GM23338 (cell line): ENCODE measurements at regions not wholly inside any gene's neighbourhood (a gene's known extent, or its start where the extent isn't known, plus 50 kb on each side); places are given as distances from the start of the nearest gene placed in this dataset.

Experiments used
- ATAC-seq: fragments of 200-7000 bp; cut with Tn5 transposase; 3 replicates; pipeline ENCODE4 v1.9.1; 2020
- DNase-seq: peaks from one replicate; pipeline ENCODE4 v3.0.0-alpha.2; 2015; ENCODE audit warnings: low spot score
- H2AFZ ChIP-seq: fragments of 200-600 bp; sonication (generic); 2 replicates; pipeline ENCODE4 v1.8.0; 2016; ENCODE audit warnings: antibody characterized with exemption, mild to moderate bottlenecking, moderate library complexity
- H3F3A ChIP-seq: fragments of 200-600 bp; sonication (generic); replicated peaks from 2 replicates; pipeline ENCODE4 v1.8.0; 2017; ENCODE audit warnings: antibody characterized with exemption, mixed run types, low read depth
- H3K27ac ChIP-seq: fragments of 200-600 bp; sonication (generic); 2 replicates; pipeline ENCODE4 v1.6.1; 2016; ENCODE audit warnings: low read depth
- H3K27me3 ChIP-seq: fragments of 200-600 bp; sonication (generic); 2 replicates; pipeline ENCODE4 v1.8.0; 2016; ENCODE audit warnings: mild to moderate bottlenecking, mixed run types, moderate library complexity; ENCODE audit not compliant: insufficient read depth
- H3K36me3 ChIP-seq: fragments of 200-600 bp; sonication (generic); 2 replicates; pipeline ENCODE4 v1.8.0; 2016; ENCODE audit warnings: mild to moderate bottlenecking; ENCODE audit not compliant: insufficient read depth
- H3K4me1 ChIP-seq: fragments of 200-600 bp; sonication (generic); 2 replicates; pipeline ENCODE4 v1.8.0; 2016; ENCODE audit warnings: mild to moderate bottlenecking, moderate library complexity; ENCODE audit not compliant: insufficient read depth
- H3K4me2 ChIP-seq: fragments of 200-600 bp; sonication (generic); 2 replicates; pipeline ENCODE4 v1.7.1; 2017; ENCODE audit warnings: mixed run types
- H3K4me3 ChIP-seq: fragments of 200-600 bp; sonication (generic); 2 replicates; pipeline ENCODE4 v1.6.1; 2016; ENCODE audit warnings: mixed run types
- H3K79me2 ChIP-seq: fragments of 200-600 bp; sonication (generic); replicated peaks from 2 replicates; pipeline ENCODE4 v1.8.0; 2017; ENCODE audit warnings: mild to moderate bottlenecking; ENCODE audit not compliant: insufficient read depth
- H3K9me2 ChIP-seq: fragments of 200-600 bp; sonication (generic); 2 replicates; pipeline ENCODE4 v1.8.0; 2017; ENCODE audit not compliant: insufficient read depth
- H4K20me1 ChIP-seq: fragments of 200-600 bp; sonication (generic); replicated peaks from 2 replicates; pipeline ENCODE4 v1.8.0; 2017; ENCODE audit warnings: mild to moderate bottlenecking; ENCODE audit not compliant: insufficient read depth
- H3K27ac Mint-ChIP-seq: 2 replicates; pipeline ENCODE4 v1.8.0; 2020; ENCODE audit warnings: inconsistent platforms, mild to moderate bottlenecking, moderate library complexity, mixed read lengths
- H3K27me3 Mint-ChIP-seq: 3 replicates; pipeline ENCODE4 v1.8.0; 2022; ENCODE audit warnings: low read depth, mild to moderate bottlenecking, moderate library complexity, mixed read lengths, inconsistent platforms; ENCODE audit not compliant: insufficient read depth, poor library complexity
- H3K36me3 Mint-ChIP-seq: 3 replicates; pipeline ENCODE4 v1.8.0; 2021; ENCODE audit warnings: low read depth, mild to moderate bottlenecking, inconsistent platforms, moderate library complexity, mixed read lengths
- H3K4me1 Mint-ChIP-seq: 3 replicates; pipeline ENCODE4 v1.8.0; 2020; ENCODE audit warnings: mild to moderate bottlenecking, inconsistent platforms, mixed read lengths
- H3K4me3 Mint-ChIP-seq: 3 replicates; pipeline ENCODE4 v1.8.0; 2021; ENCODE audit warnings: moderate library complexity, mild to moderate bottlenecking, inconsistent platforms, mixed read lengths
- H3K9me3 Mint-ChIP-seq: 3 replicates; pipeline ENCODE4 v1.8.0; 2020; ENCODE audit warnings: moderate library complexity, mild to moderate bottlenecking, inconsistent platforms, mixed read lengths
- CREB1 ChIP-seq: fragments of 250-450 bp; sonication (Bioruptor Pico); IDR thresholded peaks from 2 replicates; pipeline ENCODE4 v1.5.0; 2020; ENCODE audit warnings: low read depth, mild to moderate bottlenecking, moderate library complexity
- EZH2phosphoT487 ChIP-seq: fragments of 200-600 bp; sonication (generic); IDR thresholded peaks from one replicate; pipeline ENCODE4 v1.8.1; 2018; ENCODE audit warnings: antibody characterized with exemption; ENCODE audit not compliant: unreplicated experiment
- JUNB ChIP-seq: IDR thresholded peaks from one replicate; pipeline ENCODE4 v1.6.1; 2016; ENCODE audit warnings: antibody characterized with exemption; ENCODE audit not compliant: unreplicated experiment
- NANOG ChIP-seq: IDR thresholded peaks from 2 replicates; pipeline ENCODE4 v1.6.1; 2016; ENCODE audit warnings: antibody characterized with exemption, borderline replicate concordance
- POLR2AphosphoS5 ChIP-seq: IDR thresholded peaks from 2 replicates; pipeline ENCODE4 v1.6.1; 2016; ENCODE audit warnings: antibody characterized with exemption, low read depth
- STAT1 ChIP-seq: IDR thresholded peaks from one replicate; pipeline ENCODE4 v1.6.1; 2016; ENCODE audit warnings: antibody characterized with exemption; ENCODE audit not compliant: unreplicated experiment
- ZNF114 ChIP-seq: fragments of 250-450 bp; sonication (Bioruptor Pico); IDR thresholded peaks from 2 replicates; pipeline ENCODE4 v1.5.0; 2020; ENCODE audit warnings: mild to moderate bottlenecking, moderate library complexity
- TF ChIP-seq, protein P1 (sequence below): IDR thresholded peaks from one replicate; pipeline ENCODE4 v1.6.1; 2018; ENCODE audit warnings: antibody characterized with exemption; ENCODE audit not compliant: unreplicated experiment
- TF ChIP-seq, protein P2 (sequence below): fragments of 250-450 bp; sonication (Bioruptor Pico); IDR thresholded peaks from 2 replicates; pipeline ENCODE4 v1.5.0; 2020; ENCODE audit warnings: mild to moderate bottlenecking, moderate library complexity
- TF ChIP-seq, protein P3 (sequence below), 2 experiments: fragments of 200-600 bp in 1 of 2; sonication (generic) in 1 of 2; conservative IDR thresholded peaks; 2 replicates each; pipeline versions ENCODE4 v1.5.1 to v1.6.1; 2016 to 2017; ENCODE audit warnings: antibody characterized with exemption in 2 of 2, low read depth in 2 of 2, mild to moderate bottlenecking in 2 of 2, moderate library complexity in 1 of 2
- TF ChIP-seq, protein P4 (sequence below): IDR thresholded peaks from 2 replicates; pipeline ENCODE4 v1.6.1; 2016; ENCODE audit warnings: antibody characterized with exemption

DNA sequence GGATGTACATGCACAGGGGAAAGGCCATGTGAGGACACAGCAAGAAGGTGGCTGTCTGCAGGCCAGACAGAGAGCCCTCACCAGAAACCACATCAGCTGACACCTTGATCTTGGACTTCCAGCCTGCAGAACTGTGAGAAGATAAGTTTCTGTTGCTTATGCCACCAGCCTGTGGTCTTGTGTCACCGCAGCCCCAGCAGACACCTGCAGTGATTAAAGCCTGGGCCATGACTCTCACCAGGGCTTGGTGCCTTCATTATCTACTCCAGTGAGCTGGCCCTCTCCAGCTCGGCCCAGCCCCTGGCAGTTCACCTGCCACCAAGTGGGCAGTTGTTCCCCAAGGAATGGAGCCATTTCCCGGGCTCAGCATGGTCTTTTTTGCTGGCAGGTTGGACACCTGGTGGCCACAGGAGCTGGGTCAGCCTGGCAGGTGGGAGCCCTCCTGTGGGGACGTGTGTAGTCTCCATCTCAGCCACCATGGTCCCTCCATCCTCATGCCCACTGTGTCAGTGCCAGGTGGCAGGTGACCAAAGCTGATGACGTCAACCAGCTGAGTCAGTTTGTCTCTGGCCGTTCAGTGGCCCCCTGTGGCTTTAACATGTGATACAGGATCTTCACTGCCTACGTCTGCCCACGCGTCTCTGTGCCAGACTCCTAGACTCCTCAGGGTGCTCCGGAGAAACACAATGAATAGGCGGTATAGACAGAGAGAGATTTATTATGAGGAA lies 99.9 kb upstream of the PPP1R26 start (continued):
- TF ChIP-seq JUNB (no peak), POLR2AphosphoS5 (no peak), EZH2phosphoT487 (no peak), STAT1 (no peak), ZNF114 (CRISPR knock-in tag) (no peak)

DNA sequence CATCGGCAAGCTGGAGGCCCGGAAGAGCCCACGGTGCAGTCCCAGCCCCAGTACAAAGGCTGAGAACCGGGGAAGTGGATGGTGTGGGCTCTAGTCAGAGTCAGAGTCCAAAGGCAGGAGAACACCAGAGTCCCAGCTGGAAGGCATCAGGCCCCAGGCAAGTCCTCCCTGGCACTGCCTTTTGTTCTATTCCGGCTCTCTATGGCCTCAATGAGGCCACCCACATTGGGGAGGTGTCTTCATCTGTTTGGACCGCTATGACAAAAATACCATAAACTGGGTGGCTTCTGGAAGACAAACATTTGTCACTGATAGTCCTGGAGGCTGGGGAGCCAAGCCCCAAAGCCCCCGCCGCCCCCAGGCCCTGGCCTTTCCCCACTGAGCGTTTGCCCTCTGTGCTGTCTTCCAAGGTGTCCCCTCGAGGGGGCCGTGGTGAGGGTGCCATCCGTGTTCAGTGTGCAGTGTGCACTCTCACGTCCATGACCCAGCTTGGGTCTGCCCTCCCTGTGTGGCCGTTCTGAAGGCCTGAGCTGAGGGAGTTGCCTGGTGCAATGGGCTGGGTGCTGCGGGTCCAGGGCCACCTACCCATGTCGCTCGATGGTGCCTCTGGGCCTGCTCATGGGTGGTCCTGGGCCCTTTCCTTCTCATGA lies 99.1 kb upstream of the PPP1R26 start:
- ATAC-seq (no peak), DNase-seq (no peak)
- Mint-ChIP-seq H3K36me3 (no peaks in the 10 kb centered on the region; the same call in 2 of the 3 replicates), H3K4me1 (no peaks in the 10 kb centered on the region), H3K4me3 (no peak overlapping the region), H3K9me3 (peaks cover 3% of the 10 kb centered on the region; the same call in 1 of the 3 replicates), H3K27ac (no peak overlapping the region), H3K27me3 (peaks cover 8% of the 10 kb centered on the region)
- Histone ChIP-seq H3K27ac (no peak overlapping the region), H3K4me2 (no peak overlapping the region), H3K36me3 (no peaks in the 10 kb centered on the region), H3K9me2 (no peaks in the 10 kb centered on the region), H3K4me1 (no peaks in the 10 kb centered on the region), H4K20me1 (no peaks in the 10 kb centered on the region), H3K27me3 (no peaks in the 10 kb centered on the region), H3K79me2 (no peaks in the 10 kb centered on the region), H2AFZ (no peak overlapping the region), H3F3A (no peaks in the 10 kb centered on the region), H3K4me3 (no peak overlapping the region)
- no peak for TF ChIP-seq POLR2AphosphoS5
- no peak for TF ChIP-seq NANOG
- TF ChIP-seq, protein P1, sequence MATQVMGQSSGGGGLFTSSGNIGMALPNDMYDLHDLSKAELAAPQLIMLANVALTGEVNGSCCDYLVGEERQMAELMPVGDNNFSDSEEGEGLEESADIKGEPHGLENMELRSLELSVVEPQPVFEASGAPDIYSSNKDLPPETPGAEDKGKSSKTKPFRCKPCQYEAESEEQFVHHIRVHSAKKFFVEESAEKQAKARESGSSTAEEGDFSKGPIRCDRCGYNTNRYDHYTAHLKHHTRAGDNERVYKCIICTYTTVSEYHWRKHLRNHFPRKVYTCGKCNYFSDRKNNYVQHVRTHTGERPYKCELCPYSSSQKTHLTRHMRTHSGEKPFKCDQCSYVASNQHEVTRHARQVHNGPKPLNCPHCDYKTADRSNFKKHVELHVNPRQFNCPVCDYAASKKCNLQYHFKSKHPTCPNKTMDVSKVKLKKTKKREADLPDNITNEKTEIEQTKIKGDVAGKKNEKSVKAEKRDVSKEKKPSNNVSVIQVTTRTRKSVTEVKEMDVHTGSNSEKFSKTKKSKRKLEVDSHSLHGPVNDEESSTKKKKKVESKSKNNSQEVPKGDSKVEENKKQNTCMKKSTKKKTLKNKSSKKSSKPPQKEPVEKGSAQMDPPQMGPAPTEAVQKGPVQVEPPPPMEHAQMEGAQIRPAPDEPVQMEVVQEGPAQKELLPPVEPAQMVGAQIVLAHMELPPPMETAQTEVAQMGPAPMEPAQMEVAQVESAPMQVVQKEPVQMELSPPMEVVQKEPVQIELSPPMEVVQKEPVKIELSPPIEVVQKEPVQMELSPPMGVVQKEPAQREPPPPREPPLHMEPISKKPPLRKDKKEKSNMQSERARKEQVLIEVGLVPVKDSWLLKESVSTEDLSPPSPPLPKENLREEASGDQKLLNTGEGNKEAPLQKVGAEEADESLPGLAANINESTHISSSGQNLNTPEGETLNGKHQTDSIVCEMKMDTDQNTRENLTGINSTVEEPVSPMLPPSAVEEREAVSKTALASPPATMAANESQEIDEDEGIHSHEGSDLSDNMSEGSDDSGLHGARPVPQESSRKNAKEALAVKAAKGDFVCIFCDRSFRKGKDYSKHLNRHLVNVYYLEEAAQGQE: no peak
- TF ChIP-seq STAT1: no peak
- TF ChIP-seq, protein P2, sequence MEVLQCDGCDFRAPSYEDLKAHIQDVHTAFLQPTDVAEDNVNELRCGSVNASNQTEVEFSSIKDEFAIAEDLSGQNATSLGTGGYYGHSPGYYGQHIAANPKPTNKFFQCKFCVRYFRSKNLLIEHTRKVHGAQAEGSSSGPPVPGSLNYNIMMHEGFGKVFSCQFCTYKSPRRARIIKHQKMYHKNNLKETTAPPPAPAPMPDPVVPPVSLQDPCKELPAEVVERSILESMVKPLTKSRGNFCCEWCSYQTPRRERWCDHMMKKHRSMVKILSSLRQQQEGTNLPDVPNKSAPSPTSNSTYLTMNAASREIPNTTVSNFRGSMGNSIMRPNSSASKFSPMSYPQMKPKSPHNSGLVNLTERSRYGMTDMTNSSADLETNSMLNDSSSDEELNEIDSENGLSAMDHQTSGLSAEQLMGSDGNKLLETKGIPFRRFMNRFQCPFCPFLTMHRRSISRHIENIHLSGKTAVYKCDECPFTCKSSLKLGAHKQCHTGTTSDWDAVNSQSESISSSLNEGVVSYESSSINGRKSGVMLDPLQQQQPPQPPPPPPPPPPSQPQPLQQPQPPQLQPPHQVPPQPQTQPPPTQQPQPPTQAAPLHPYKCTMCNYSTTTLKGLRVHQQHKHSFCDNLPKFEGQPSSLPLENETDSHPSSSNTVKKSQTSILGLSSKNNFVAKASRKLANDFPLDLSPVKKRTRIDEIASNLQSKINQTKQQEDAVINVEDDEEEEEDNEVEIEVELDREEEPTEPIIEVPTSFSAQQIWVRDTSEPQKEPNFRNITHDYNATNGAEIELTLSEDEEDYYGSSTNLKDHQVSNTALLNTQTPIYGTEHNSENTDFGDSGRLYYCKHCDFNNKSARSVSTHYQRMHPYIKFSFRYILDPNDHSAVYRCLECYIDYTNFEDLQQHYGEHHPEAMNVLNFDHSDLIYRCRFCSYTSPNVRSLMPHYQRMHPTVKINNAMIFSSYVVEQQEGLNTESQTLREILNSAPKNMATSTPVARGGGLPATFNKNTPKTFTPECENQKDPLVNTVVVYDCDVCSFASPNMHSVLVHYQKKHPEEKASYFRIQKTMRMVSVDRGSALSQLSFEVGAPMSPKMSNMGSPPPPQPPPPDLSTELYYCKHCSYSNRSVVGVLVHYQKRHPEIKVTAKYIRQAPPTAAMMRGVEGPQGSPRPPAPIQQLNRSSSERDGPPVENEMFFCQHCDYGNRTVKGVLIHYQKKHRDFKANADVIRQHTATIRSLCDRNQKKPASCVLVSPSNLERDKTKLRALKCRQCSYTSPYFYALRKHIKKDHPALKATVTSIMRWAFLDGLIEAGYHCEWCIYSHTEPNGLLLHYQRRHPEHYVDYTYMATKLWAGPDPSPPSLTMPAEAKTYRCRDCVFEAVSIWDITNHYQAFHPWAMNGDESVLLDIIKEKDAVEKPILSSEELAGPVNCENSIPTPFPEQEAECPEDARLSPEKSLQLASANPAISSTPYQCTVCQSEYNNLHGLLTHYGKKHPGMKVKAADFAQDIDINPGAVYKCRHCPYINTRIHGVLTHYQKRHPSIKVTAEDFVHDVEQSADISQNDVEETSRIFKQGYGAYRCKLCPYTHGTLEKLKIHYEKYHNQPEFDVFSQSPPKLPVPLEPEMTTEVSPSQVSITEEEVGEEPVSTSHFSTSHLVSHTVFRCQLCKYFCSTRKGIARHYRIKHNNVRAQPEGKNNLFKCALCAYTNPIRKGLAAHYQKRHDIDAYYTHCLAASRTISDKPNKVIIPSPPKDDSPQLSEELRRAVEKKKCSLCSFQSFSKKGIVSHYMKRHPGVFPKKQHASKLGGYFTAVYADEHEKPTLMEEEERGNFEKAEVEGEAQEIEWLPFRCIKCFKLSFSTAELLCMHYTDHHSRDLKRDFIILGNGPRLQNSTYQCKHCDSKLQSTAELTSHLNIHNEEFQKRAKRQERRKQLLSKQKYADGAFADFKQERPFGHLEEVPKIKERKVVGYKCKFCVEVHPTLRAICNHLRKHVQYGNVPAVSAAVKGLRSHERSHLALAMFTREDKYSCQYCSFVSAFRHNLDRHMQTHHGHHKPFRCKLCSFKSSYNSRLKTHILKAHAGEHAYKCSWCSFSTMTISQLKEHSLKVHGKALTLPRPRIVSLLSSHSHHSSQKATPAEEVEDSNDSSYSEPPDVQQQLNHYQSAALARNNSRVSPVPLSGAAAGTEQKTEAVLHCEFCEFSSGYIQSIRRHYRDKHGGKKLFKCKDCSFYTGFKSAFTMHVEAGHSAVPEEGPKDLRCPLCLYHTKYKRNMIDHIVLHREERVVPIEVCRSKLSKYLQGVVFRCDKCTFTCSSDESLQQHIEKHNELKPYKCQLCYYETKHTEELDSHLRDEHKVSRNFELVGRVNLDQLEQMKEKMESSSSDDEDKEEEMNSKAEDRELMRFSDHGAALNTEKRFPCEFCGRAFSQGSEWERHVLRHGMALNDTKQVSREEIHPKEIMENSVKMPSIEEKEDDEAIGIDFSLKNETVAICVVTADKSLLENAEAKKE (CRISPR knock-in tag): no peak
- TF ChIP-seq CREB1 (CRISPR knock-in tag): no peak
- TF ChIP-seq, protein P3, sequence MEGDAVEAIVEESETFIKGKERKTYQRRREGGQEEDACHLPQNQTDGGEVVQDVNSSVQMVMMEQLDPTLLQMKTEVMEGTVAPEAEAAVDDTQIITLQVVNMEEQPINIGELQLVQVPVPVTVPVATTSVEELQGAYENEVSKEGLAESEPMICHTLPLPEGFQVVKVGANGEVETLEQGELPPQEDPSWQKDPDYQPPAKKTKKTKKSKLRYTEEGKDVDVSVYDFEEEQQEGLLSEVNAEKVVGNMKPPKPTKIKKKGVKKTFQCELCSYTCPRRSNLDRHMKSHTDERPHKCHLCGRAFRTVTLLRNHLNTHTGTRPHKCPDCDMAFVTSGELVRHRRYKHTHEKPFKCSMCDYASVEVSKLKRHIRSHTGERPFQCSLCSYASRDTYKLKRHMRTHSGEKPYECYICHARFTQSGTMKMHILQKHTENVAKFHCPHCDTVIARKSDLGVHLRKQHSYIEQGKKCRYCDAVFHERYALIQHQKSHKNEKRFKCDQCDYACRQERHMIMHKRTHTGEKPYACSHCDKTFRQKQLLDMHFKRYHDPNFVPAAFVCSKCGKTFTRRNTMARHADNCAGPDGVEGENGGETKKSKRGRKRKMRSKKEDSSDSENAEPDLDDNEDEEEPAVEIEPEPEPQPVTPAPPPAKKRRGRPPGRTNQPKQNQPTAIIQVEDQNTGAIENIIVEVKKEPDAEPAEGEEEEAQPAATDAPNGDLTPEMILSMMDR (conservative IDR thresholded peaks at IDR 0.05; ENCODE audit: low read depth in 2 of 2): no peak
- TF ChIP-seq, protein P4, sequence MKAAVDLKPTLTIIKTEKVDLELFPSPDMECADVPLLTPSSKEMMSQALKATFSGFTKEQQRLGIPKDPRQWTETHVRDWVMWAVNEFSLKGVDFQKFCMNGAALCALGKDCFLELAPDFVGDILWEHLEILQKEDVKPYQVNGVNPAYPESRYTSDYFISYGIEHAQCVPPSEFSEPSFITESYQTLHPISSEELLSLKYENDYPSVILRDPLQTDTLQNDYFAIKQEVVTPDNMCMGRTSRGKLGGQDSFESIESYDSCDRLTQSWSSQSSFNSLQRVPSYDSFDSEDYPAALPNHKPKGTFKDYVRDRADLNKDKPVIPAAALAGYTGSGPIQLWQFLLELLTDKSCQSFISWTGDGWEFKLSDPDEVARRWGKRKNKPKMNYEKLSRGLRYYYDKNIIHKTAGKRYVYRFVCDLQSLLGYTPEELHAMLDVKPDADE: no peak
- no peak for TF ChIP-seq JUNB
